IMR-90 (cell line): ENCODE measurements at regions not wholly inside any gene's neighbourhood (a gene's known extent, or its start where the extent isn't known, plus 50 kb on each side); places are given as distances from the start of the nearest gene placed in this dataset.

Source experiments
- ATAC-seq: fragments of 200-7000 bp; cut with Tn5 transposase; 2 replicates; pipeline ENCODE4 v1.9.1; 2020; ENCODE audit warnings: low read depth, mild to moderate bottlenecking, moderate library complexity
- BruUV-seq: library from RNA; stranded (reverse); fragments of 400-500 nt; replicated peaks from 2 replicates; lab custom pipeline; 2021; lab: Mats Ljungman, UMichigan
- CTCF ChIA-PET: fragments of 300-600 bp; formaldehyde crosslinking; extraction: SDS; loops from one replicate; lab custom pipeline; 2021; ENCODE audit warnings: antibody characterized with exemption; lab: Yijun Ruan, JAX
- POLR2A ChIA-PET: fragments of 300-600 bp; sonication (Branson Sonifier 250); formaldehyde crosslinking; loops from one replicate; lab custom pipeline; 2022; ENCODE audit warnings: antibody characterized with exemption; ENCODE audit not compliant: unreplicated experiment; lab: Charles Lee
- DNase-seq: peaks from one replicate; pipeline ENCODE4 v3.0.0; 2013
- H2AFZ ChIP-seq: replicated peaks from 2 replicates; pipeline ENCODE3; 2013; ENCODE audit warnings: low read length, mild to moderate bottlenecking; ENCODE audit not compliant: poor library complexity
- H2AK5ac ChIP-seq: 2 replicates; pipeline ENCODE4 v1.6.1; 2013; ENCODE audit warnings: low read depth, low read length, inconsistent platforms
- H2AK9ac ChIP-seq: replicated peaks from 2 replicates; pipeline ENCODE3; 2013; ENCODE audit warnings: mild to moderate bottlenecking, low read depth, low read length, moderate library complexity; ENCODE audit not compliant: poor library complexity
- H2BK120ac ChIP-seq: 2 replicates; pipeline ENCODE4 v1.6.1; 2013; ENCODE audit warnings: low read depth, low read length, inconsistent platforms
- H2BK15ac ChIP-seq: 3 replicates; pipeline ENCODE4 v1.6.1; 2013; ENCODE audit warnings: low read depth, low read length, inconsistent platforms
- H2BK20ac ChIP-seq: 2 replicates; pipeline ENCODE4 v1.6.1; 2013; ENCODE audit warnings: low read depth, mild to moderate bottlenecking, inconsistent platforms, low read length, moderate library complexity
- H2BK5ac ChIP-seq: 2 replicates; pipeline ENCODE4 v1.6.1; 2013; ENCODE audit warnings: mild to moderate bottlenecking, low read depth, low read length, inconsistent platforms; ENCODE audit not compliant: poor library complexity, severe bottlenecking
- H3K14ac ChIP-seq: replicated peaks from 2 replicates; pipeline ENCODE4 v1.6.1; 2013; ENCODE audit warnings: low read depth, low read length, inconsistent platforms
- H3K18ac ChIP-seq: 2 replicates; pipeline ENCODE4 v1.6.1; 2013; ENCODE audit warnings: low read depth, low read length, control low read depth
- H3K23ac ChIP-seq: 2 replicates; pipeline ENCODE4 v1.6.1; 2013; ENCODE audit warnings: low read depth, low read length, inconsistent platforms
- H3K27ac ChIP-seq: 2 replicates; pipeline ENCODE4 v1.5.1; 2013; ENCODE audit warnings: mild to moderate bottlenecking, control low read depth, low read length; ENCODE audit not compliant: insufficient read depth
- H3K27me3 ChIP-seq: 2 replicates; pipeline ENCODE4 v1.6.1; 2013; ENCODE audit warnings: low read length; ENCODE audit not compliant: control insufficient read depth, insufficient read depth
- H3K36me3 ChIP-seq: 2 replicates; pipeline ENCODE4 v1.6.1; 2013; ENCODE audit warnings: low read length, mixed read lengths; ENCODE audit not compliant: control insufficient read depth, insufficient read depth
- H3K4ac ChIP-seq: 2 replicates; pipeline ENCODE4 v1.6.1; 2013; ENCODE audit warnings: low read depth, low read length, inconsistent platforms
- H3K4me1 ChIP-seq: 2 replicates; pipeline ENCODE4 v1.6.1; 2013; ENCODE audit warnings: low read length, mixed read lengths; ENCODE audit not compliant: control insufficient read depth, insufficient read depth
- H3K4me2 ChIP-seq: 2 replicates; pipeline ENCODE4 v1.6.1; 2013; ENCODE audit warnings: low read depth, mild to moderate bottlenecking, control low read depth, low read length, moderate library complexity
- H3K4me3 ChIP-seq: 2 replicates; pipeline ENCODE4 v1.5.1; 2013; ENCODE audit warnings: low read depth, mild to moderate bottlenecking, control low read depth, low read length, moderate library complexity; ENCODE audit not compliant: insufficient read depth
- H3K56ac ChIP-seq: 2 replicates; pipeline ENCODE4 v1.6.1; 2013; ENCODE audit warnings: low read length, inconsistent platforms; ENCODE audit not compliant: insufficient read depth; ENCODE audit errors: extremely low read depth
- H3K79me1 ChIP-seq, 2 experiments: 2 replicates each; pipeline ENCODE4 v1.6.1; 2013; ENCODE audit warnings: low read length in 2 of 2, inconsistent platforms in 1 of 2, low read depth in 1 of 2
- H3K9ac ChIP-seq: 2 replicates; pipeline ENCODE4 v1.6.1; 2013; ENCODE audit warnings: low read depth, low read length, control low read depth
- H3K9me1 ChIP-seq: 2 replicates; pipeline ENCODE4 v1.6.1; 2013; ENCODE audit warnings: low read length, inconsistent platforms; ENCODE audit not compliant: insufficient read depth
- H3K9me3 ChIP-seq: 2 replicates; pipeline ENCODE4 v1.6.1; 2013; ENCODE audit warnings: low read length; ENCODE audit not compliant: control insufficient read depth, insufficient read depth
- H4K20me1 ChIP-seq: 2 replicates; pipeline ENCODE4 v1.6.1; 2013; ENCODE audit warnings: low read length, inconsistent platforms; ENCODE audit not compliant: insufficient read depth
- H4K5ac ChIP-seq: 2 replicates; pipeline ENCODE4 v1.6.1; 2013; ENCODE audit warnings: mild to moderate bottlenecking, low read depth, low read length, control low read depth
- H4K8ac ChIP-seq, 2 experiments: 2 replicates each; pipeline ENCODE4 v1.6.1; 2013; ENCODE audit warnings: low read depth in 2 of 2, low read length in 2 of 2, control low read depth in 1 of 2, inconsistent platforms in 1 of 2
- H4K91ac ChIP-seq: 2 replicates; pipeline ENCODE4 v1.6.1; 2013; ENCODE audit warnings: low read depth, low read length, inconsistent platforms; ENCODE audit not compliant: insufficient read depth
- BHLHE40 ChIP-seq: fragments of 150-350 bp; IDR thresholded peaks from 2 replicates; pipeline ENCODE4 v1.6.1; 2016; ENCODE audit warnings: mild to moderate bottlenecking, low read depth, low read length
- CHD1 ChIP-seq: IDR thresholded peaks from 2 replicates; pipeline ENCODE4 v1.6.1; 2012; ENCODE audit warnings: low read depth, low read length, improper control_type of control experiment
- MAFK ChIP-seq: IDR thresholded peaks from 2 replicates; pipeline ENCODE4 v1.6.1; 2012; ENCODE audit warnings: low read depth, low read length, improper control_type of control experiment
- NFE2L2 ChIP-seq: fragments of 150-350 bp; IDR thresholded peaks from 2 replicates; pipeline ENCODE4 v1.6.1; 2016; ENCODE audit warnings: low read depth, mild to moderate bottlenecking, low read length
- POLR2A ChIP-seq: IDR thresholded peaks from 2 replicates; pipeline ENCODE4 v1.6.1; 2012; ENCODE audit warnings: mild to moderate bottlenecking, low read depth, low read length
- RCOR1 ChIP-seq: IDR thresholded peaks from 2 replicates; pipeline ENCODE4 v1.6.1; 2012; ENCODE audit warnings: mild to moderate bottlenecking, low read length, improper control_type of control experiment; ENCODE audit not compliant: insufficient replicate concordance
- SMC3 ChIP-seq: fragments of 150-350 bp; IDR thresholded peaks from 2 replicates; pipeline ENCODE4 v1.6.1; 2016; ENCODE audit warnings: low read depth, mild to moderate bottlenecking, antibody characterized with exemption, low read length, moderate library complexity
- USF2 ChIP-seq: fragments of 150-350 bp; IDR thresholded peaks from 2 replicates; pipeline ENCODE4 v1.6.1; 2017; ENCODE audit warnings: mild to moderate bottlenecking, antibody characterized with exemption, low read length, low read depth
- WGBS, 2 experiments: methylation state at CpG; one replicate each; pipeline versions ENCODE4 v1.1.5 to v1.1.7; 2013; ENCODE audit warnings: missing lambda C conversion rate in 2 of 2; ENCODE audit not compliant: insufficient read length in 1 of 2; ENCODE audit errors: extremely low coverage in 2 of 2; 5-methylcytosine and 5-hydroxymethylcytosine counted together
- dilution Hi-C: fragments of 300-500 bp; cut with HindIII; formaldehyde crosslinking; loops from one replicate; pipeline ENCODE4 v1.14.3; 2018; ENCODE audit warnings: low sequenced_read_pairs; ENCODE audit not compliant: unreplicated experiment
- in situ Hi-C: fragments of 300-500 bp; cut with MboI; formaldehyde crosslinking; loops from 3 replicates; pipeline ENCODE4 v1.14.3; 2019; ENCODE audit warnings: low sequenced_read_pairs, inconsistent platforms, mixed read lengths
- intact Hi-C: fragments of 100-400 bp; cut with micrococcal nuclease; formaldehyde crosslinking; loops from 2 replicates; pipeline ENCODE4 v1.10.0; 2022

GRCh38 chr18:78561757-78562510 lies 417.7 kb upstream of the SALL3 start:
- 80% methylated on average over 3 of the region's 22 CpGs; no CpG with 5 or more reads in 1 of the 2 experiments for whole genome bisulfite sequencing, 2 experiments
- no TSS peak for BruUV-seq
- Histone ChIP-seq H3K4ac (no peak overlapping the region), H4K20me1 (no peaks in the 10 kb centered on the region), H3K36me3 (no peaks in the 10 kb centered on the region), H2BK20ac (no peak overlapping the region), H3K4me1 (no peaks in the 10 kb centered on the region), H4K8ac (no peak overlapping the region), H2BK120ac (no peak overlapping the region), H3K27ac (no peak overlapping the region), H3K4me3 (no peak overlapping the region), H2AK5ac (no peak overlapping the region), H3K79me1 (no peaks in the 10 kb centered on the region), H2AK9ac (no peak overlapping the region), H2BK5ac (no peak overlapping the region), H4K91ac (no peak overlapping the region), H4K5ac (no peak overlapping the region), H3K9me1 (no peaks in the 10 kb centered on the region), H3K14ac (no peak overlapping the region), H3K23ac (no peak overlapping the region), H3K27me3 (no peaks in the 10 kb centered on the region), H3K9me3 (peaks cover 56% of the 10 kb centered on the region), H3K9ac (no peak overlapping the region), H2AFZ (no peak overlapping the region), H3K18ac (no peak overlapping the region), H2BK15ac (no peak overlapping the region), H3K4me2 (no peak overlapping the region), H3K56ac (no peak overlapping the region)
- dilution Hi-C loops = no loop called here
- ATAC-seq = no peak
- in situ Hi-C loops = no loop called here
- intact Hi-C loops = no loop called here
- TF ChIP-seq USF2 (no peak), RCOR1 (no peak), BHLHE40 (no peak), NFE2L2 (no peak), POLR2A (no peak), SMC3 (no peak), CHD1 (no peak), MAFK (no peak)
- ChIA-PET POLR2A (no interaction called here), CTCF (no interaction called here)
- no peak for DNase-seq
